SKM-1 (cell line): ENCODE measurements at regions not wholly inside any gene's neighbourhood (a gene's known extent, or its start where the extent isn't known, plus 50 kb on each side); places are given as distances from the start of the nearest gene placed in this dataset.

Experiments used
- DNase-seq: peaks from one replicate; lab custom pipeline; 2025; ENCODE audit not compliant: unreplicated experiment; lab: John Stamatoyannopoulos, UW

DNA sequence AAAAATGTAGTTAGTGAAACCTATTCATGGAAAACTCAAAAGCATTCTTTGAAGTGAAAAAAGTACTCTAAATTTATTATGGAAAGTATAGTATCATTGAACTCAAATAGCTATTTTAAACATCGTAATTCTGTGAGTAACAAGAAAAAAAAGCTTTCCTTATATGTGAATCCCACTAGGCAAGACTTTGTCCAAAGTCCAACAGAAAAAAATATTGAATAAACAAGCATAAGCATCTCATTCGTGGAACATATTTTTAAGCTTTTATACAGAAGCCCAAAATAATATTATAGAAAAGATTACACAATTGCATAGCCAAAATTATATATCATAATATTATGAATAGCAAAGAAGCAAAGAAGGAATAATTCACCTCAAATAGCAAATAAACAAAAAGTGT is 79.4 kb upstream of the IFNE start:
- DNase-seq: no peak

- no peak for DNase-seq
Measured at GRCh38 chr9:21564175-21564574, 82.1 kb upstream of the IFNE start.

GRCh38 chr9:21565155-21565554 is 83.0 kb upstream of the IFNE start:
- no peak for DNase-seq

GRCh38 chr9:21567926-21568325 is 85.8 kb upstream of the IFNE start:
- no peak for DNase-seq

DNA sequence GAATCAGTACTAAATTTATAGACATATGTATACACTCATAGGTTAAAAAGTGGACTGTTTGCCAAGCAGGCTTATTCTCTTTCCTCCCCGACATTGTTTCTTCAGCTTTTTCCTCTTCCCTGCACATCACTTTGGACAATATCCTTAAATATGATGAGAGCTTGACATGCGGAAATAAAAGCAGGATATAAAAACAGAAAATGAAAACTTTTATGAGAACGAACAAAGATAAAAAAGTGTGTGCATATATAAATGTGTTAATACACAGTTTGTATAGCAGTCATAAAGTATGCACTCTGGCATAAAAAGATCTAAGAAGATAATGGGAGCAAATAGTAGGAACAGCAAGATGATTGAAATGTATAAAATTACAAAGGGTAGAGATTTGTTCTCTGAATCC is 86.4 kb upstream of the IFNE start:
- DNase-seq: no peak

DNA sequence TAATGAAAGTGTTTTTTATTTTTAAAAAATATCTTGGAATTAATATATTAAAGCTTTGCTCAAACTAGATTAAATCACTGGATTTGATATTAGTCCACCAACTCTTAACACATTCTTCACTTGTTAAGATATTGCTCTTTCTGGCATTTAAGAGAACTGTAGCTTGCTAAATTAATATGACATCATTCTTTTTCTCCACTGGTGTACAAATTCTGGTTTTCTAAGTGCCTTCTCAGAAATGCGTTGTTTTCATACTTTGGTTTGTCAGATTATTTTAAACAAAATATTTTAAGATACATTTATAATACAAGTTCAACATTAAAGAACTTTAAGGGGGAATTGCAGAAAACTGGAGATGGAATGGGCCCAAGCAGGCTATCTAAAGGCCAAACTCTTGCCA is 87.6 kb upstream of the IFNE start:
- DNase-seq: no peak

GRCh38 chr9:21570643-21571275 is 88.6 kb upstream of the IFNE start:
- DNase-seq: no peak

- no peak for DNase-seq
Measured at GRCh38 chr9:21574261-21574660, 92.1 kb upstream of the IFNE start.

DNA sequence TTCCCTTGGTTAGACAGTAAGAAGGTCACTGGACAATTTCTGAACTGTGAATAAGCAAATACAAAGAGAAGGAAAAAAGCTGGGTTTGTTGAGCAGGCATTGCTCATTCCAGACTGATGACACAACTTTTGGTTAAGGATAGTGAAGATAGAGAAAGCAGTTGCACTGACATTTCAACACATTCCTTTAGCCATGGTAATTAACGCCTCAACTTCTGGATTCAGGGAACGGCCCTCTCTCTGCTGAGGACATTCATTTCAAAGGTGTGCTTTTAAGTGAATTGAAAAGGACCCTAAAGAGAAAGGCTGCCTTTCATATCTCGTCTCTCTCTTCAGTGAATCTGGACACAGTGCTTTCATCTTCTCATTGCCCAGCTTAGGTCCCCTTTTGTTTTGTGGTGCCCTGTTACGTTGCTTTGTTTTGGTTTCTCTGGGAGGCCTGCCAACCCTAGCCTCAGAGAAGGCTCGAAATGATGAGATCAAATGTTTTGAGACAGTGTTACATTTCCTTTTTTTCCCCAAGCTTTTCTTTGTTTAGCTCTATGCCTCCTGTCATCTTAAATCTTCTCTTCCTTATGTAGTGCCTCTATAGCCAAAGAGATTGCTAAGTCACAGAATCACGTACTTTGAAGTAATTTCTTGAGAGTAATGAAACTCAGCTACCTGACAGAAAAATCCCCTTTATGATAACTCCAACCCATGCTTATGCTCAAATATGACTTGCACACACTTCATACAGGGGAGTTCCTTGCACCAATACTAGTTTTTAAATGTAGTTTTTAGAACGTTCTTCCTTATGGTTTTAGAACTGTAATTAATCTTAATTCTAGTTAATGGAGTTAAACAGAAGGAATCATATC is 94.4 kb upstream of the IFNE start:
- DNase-seq: no peak

- no peak for DNase-seq
Measured at GRCh38 chr9:21579247-21579671, 97.1 kb upstream of the IFNE start.

DNA sequence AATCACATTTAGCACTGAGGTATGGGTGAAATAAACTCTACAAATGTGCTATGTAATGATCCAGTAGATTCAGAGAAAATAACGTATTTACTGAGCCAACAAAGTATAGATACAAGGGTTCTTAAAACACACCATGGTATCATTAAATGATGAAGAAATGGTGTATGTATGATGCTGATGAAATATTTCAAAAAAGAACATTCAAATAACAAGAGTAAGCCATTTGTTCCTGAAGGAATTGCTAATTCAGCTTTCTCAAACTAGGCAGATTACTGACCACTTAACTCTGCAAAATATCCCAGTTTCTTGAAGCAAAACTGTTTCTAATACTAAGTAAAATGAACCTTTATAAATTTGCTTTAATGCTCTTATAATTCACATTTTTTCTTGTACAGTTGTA is 97.6 kb upstream of the IFNE start:
- DNase-seq: no peak

DNA sequence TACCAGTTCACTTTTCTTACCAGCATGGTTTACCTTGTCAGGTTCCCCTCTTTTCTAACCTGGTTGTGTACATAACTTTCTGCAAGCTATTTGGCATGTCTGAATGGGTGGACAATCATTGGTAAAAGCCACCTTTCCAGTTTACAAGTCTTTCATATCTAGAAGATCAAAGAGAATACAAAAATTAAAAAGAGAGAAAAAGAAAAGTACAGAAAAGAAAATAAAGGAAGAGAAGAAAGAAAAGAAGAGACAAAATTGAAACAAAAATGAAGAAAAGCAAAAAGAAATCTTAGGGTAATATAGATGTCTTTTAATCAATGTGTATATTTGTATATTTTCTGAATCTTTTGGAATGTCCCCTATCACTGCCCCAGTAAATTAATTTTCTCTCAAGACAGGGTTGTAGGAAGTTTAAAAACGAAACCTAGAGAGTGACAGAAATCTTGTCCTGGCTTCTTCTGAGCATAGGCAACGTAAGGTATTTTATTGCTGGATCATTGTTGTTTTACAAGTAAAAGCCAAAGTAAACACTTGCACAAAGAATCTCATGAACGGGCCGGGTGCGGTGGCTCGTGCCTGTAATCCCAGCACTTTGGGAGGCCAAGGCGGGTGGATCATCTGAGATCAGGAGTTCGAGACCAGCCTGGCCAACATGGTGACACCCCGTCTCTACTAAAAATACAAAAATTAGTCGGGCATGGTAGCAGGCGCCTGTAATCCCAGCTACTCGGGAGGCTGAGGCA is 98.7 kb upstream of the IFNE start:
- DNase-seq: no peak

DNA sequence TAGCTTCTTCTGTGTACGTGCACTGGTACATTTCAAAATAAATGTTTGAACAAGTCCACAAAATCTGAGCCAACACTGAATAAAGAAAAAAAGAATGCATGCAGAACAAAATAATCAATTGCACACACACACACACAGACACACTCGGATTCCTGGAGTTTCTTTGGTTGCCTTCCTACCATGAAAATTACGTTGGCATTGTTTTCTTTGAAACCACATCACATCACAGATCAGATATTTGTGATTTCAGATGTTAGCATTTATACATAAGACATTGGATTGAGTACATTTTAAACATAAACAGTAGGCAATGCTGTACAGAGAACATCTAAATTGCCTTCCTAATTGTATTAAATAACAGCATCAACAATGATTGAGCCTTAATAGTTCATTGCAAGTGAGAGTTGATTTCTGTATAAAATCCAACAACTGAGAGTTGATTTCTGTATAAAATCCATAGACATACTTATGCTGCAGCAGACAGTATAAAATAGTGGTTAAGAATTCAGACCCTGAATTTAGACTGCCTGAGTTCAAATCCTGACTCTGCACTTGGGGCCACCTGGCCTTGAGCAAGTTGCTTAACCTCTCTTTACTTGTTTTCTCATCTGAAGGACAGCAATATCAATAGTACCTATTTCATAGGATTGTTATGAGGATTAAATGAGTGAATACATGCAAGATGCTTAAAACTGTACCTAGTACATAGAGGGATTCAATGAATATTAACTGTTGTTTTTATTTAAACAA is 101.7 kb upstream of the IFNE start:
- DNase-seq: no peak

DNA sequence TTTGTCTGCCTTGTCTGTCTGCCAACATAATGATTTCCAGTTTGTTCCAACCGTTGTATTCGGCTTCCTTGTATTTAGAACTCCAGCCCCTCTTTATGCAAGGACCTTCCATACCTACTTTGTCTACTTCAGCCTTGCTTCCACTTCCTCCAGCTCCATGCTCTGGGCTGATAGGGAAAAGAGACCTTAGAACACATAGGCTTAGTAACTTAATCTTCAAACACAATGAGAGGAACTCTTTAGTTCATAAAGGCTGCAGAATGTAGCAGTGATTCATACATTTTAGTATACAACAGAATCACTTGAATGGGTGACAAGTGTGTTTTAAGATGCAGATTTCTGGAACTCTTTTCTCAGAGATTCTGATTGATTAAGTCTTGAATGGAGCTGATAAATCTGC is 102.8 kb upstream of the IFNE start:
- no peak for DNase-seq

DNA sequence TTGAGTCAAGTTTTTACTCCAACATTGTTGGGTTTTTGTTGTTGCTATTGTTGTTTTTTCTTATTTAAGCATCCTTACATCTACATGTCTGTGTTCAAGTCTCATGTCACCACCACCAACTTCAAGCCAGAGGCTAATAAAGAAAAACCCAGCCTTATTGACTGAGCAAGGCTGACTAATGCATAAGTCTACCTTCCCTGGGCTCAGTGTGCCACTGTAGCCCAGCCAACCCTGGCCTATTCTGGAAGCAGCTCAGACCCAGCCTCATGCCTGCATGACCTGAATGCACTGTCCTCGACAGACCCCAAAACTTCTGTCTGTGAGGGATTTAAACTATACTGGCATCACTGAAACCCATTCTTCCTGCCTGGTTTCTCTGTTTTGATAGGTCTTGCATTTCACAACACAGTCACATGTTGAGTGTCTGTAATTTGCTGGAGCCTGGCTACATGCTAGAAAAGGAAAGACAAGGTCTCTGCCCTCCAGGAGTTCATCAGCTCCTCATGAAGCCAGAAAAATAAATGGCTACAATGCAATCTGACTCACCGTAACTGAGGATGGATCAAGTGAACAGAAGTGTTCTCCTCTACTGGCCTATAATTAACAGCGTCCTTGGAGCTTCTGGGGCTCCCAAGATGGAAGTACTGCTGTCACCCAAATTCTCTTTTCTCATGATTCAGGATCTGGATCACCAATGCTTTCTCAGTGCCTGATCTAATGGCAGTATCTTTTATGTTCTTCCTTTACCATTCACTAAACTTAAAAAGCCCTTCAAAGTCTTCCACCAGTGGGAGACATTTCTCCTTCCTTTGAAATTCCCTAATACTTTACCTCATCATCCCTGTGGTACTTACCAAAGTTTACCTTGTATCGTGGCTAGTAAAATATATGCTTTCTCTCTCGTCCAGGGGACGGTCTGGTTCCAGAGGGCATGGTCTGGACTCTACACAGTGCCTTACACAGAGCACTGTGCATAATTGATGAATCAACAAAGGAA is 103.9 kb upstream of the IFNE start:
- no peak for DNase-seq

DNA sequence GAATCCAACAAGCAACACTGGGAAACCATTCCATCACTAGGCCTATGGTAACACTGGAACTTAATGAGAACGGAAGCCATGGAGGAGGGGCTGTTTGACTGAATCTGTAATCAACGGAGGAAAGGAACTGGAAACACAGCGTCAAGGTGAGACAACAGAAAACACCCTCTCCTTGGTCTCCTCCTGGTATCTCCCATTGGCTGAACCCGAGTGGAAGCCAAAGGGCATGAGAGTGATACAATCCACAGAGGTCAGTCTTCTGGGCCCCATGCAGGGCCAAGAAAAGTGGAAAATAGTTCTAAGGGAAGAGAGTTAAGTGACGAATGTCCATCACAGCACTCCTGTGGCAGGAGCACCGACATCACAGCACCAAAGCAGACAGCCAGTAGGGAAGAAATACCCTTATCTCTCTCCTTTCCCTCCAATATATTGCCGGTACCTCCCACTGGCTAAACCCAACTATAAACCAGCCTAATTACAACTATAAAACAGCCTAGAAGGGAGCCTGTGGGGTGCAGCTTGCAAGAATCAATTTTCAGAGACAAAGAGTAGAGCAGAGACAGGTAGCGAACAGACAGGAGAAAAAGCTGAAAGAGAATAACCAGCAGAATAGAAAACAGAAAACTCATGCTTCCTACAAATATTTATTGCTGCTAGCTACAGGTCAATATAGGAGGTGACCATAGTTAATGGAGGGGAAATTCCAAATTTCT is 107.4 kb upstream of the IFNE start:
- DNase-seq: no peak

DNA sequence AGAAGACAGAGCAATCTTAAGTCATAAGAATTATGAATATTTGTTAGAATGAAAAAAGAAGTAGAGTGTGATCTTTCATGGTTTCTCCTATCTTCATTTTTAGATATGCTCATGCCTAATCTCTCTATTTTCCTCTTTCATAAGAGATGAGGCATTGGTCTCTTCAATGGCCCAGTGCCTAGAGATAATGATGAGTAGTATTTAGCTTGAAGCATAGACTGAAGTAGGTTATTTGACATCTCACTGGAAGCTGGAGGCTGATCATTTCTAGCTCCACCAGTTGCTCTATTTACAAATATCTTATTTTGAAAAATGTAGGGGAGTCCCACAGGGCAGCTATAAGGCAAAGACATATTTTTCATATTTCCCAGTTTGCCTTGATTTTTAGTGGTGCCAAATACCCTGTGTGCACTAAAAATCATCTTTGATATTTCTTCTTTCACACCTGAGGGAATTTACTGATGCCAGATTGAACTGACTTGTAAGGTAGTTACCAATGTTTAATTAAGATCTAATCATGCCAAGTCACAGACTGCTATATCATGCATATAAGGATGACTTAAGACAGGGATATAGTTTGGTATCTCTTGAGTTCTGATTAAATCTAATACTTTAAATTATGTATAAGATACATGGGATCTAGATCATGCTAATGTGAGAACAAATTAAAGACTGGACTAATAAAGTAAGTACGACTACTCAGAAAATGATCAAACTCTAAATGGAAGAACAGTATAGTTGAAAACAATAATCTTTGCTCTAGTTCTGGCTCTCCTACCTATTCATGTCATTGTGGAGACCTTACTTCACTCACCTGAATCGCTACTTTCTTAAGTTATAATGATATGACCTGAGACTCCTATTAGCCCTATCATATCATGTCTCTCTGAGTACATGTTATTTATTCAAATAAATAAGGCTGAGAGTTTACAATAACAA is 108.2 kb upstream of the IFNE start:
- no peak for DNase-seq
